Kidney (tissue), 13 donors: ENCODE measurements at regions not wholly inside any gene's neighbourhood (a gene's known extent, or its start where the extent isn't known, plus 50 kb on each side); places are given as distances from the start of the nearest gene placed in this dataset.

ENCODE experiments used
- DNase-seq, 5 donors: peaks; one replicate each; pipeline ENCODE4 v3.0.0-alpha.2; 2013 to 2020
- FAIRE-seq: peaks from 2 replicates; lab custom pipeline; 2012; peaks lifted over from hg19 to GRCh38; lab: Jason Lieb, UNC
- H3K27ac ChIP-seq, 2 donors: one replicate each; pipeline ENCODE4 v1.7.0; 2013; ENCODE audit warnings: low read depth in 2 of 2, low read length in 2 of 2, inconsistent platforms in 1 of 2
- H3K27me3 ChIP-seq: one replicate; pipeline ENCODE4 v1.7.1; 2013; ENCODE audit warnings: low read length, inconsistent platforms; ENCODE audit not compliant: control insufficient read depth, insufficient read depth
- H3K36me3 ChIP-seq, 3 donors: one replicate each; pipeline versions ENCODE4 v1.7.0 to v1.7.1; 2013; ENCODE audit warnings: low read length in 3 of 3, control low read depth in 1 of 3, inconsistent platforms in 1 of 3; ENCODE audit not compliant: insufficient read depth in 3 of 3, control insufficient read depth in 2 of 3
- H3K4me1 ChIP-seq, 3 donors: one replicate each; pipeline versions ENCODE4 v1.7.0 to v1.7.1; 2013; ENCODE audit warnings: low read length in 3 of 3, inconsistent platforms in 1 of 3, low read depth in 1 of 3; ENCODE audit not compliant: control insufficient read depth in 2 of 3, insufficient read depth in 2 of 3
- H3K4me3 ChIP-seq, 3 donors: one replicate each; pipeline versions ENCODE4 v1.7.0 to v1.8.1; 2013; ENCODE audit warnings: low read length in 3 of 3, control low read depth in 1 of 3, inconsistent platforms in 1 of 3
- H3K9ac ChIP-seq, 3 donors: one replicate each; pipeline versions ENCODE4 v1.7.0 to v1.7.1; 2013; ENCODE audit warnings: low read length in 3 of 3, control low read depth in 1 of 3, inconsistent platforms in 1 of 3
- H3K9me3 ChIP-seq, 3 donors: one replicate each; pipeline versions ENCODE4 v1.7.0 to v1.7.1; 2013; ENCODE audit warnings: low read length in 3 of 3, control low read depth in 1 of 3, inconsistent platforms in 1 of 3; ENCODE audit not compliant: control insufficient read depth in 2 of 3, insufficient read depth in 1 of 3
- CTCF ChIP-seq: IDR thresholded peaks from 3 replicates; pipeline ENCODE4 v1.5.1; 2012; ENCODE audit warnings: mild to moderate bottlenecking, moderate library complexity, borderline replicate concordance; ENCODE audit not compliant: insufficient read depth; ENCODE audit errors: extremely low read depth
- intact Hi-C: fragments of 100-400 bp; cut with DNase I; formaldehyde crosslinking; loops from one replicate; pipeline ENCODE4 v1.11.1; 2022
- donor health status: control.
- donor health status: control.
- donor health status: control.
- donor health status: control.
- donor health status: control.
- donor health status: DM: yes; HTN: yes; CAD: no.
- donor health status: Normal renal cell carcinoma (clear cell type).

DNA sequence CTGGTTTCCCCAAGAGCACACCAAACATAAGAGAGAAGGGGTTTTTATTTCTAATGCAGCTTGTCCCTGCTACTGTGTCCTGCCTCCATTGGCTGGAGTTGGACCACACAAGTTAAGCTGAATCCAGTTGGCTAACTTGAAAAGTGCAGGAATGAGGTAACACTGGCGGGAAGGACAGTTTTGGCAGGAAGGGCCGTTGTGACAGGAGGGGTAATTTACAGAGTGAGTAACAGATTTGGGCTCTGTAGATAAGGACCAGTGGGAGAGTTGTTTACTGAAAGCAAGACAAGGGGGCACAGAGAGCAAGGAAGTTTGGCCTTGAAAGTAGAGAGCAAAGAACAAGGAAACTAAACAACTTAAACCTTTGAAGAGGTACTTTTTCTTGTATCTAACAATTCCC lies 1623.3 kb upstream of the RAG2 start:
- no peak for DNase-seq
- H3K27ac ChIP-seq: no peak overlapping the region
- peaks cover 0 to 8% (median 0%) of the 10 kb centered on the region in 3 donors for H3K9me3 ChIP-seq
- intact Hi-C loops: no loop called here
- no peaks in the 10 kb centered on the region for H3K27me3 ChIP-seq
- no peak for TF ChIP-seq CTCF
- H3K36me3 ChIP-seq: no peaks in the 10 kb centered on the region
- no peak overlapping the region for H3K9ac ChIP-seq
- FAIRE-seq: no peak
- H3K4me1 ChIP-seq: no peaks in the 10 kb centered on the region
- H3K4me3 ChIP-seq: no peak overlapping the region

GRCh38 chr11:38219636-38220035 lies 1621.6 kb upstream of the RAG2 start:
- H3K9me3 ChIP-seq: peaks cover 0 to 3% (median 0%) of the 10 kb centered on the region in 3 donors
- no peak for DNase-seq
- H3K9ac ChIP-seq: no peak overlapping the region
- H3K4me3 ChIP-seq: no peak overlapping the region
- no peaks in the 10 kb centered on the region for H3K4me1 ChIP-seq
- TF ChIP-seq CTCF: no peak
- no peak for FAIRE-seq
- H3K27me3 ChIP-seq: no peaks in the 10 kb centered on the region
- intact Hi-C loops: no loop called here
- H3K36me3 ChIP-seq: no peaks in the 10 kb centered on the region
- no peak overlapping the region for H3K27ac ChIP-seq

DNA sequence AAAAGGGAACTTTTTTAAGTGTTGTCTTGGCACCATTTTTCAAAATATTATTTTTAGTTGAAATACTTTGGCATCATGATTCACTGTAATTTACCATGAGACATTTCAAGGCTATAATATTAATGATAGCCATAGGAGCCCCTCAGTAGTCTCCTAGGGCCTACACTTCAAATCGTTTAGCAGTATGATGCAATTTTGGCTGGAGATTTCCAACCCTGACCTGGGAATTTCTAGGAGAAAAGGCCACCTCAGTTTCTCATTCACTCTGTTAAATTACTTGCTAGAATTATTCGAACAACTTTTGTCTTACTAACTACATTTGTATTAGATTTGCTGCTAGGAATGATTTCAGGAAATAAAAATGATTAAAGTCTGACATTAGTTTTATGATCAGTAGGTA lies 1610.9 kb upstream of the RAG2 start:
- Histone ChIP-seq H3K36me3 (no peaks in the 10 kb centered on the region), H3K4me3 (no peak overlapping the region), H3K9me3 (no peaks in the 10 kb centered on the region), H3K27ac (no peak overlapping the region), H3K9ac (no peak overlapping the region), H3K27me3 (no peaks in the 10 kb centered on the region), H3K4me1 (no peaks in the 10 kb centered on the region)
- DNase-seq (no peak), FAIRE-seq (no peak)
- no peak for TF ChIP-seq CTCF
- intact Hi-C loops: no loop called here

- intact Hi-C loops: no loop called here
- no peaks in the 10 kb centered on the region for H3K4me1 ChIP-seq
- no peaks in the 10 kb centered on the region for H3K27me3 ChIP-seq
- H3K36me3 ChIP-seq: no peaks in the 10 kb centered on the region
- no peak overlapping the region for H3K9ac ChIP-seq
- no peak overlapping the region for H3K4me3 ChIP-seq
- no peak for TF ChIP-seq CTCF
- peak; percentile 19 for FAIRE-seq
- no peaks in the 10 kb centered on the region for H3K9me3 ChIP-seq
- no peak for DNase-seq
- no peak overlapping the region for H3K27ac ChIP-seq
Measured at GRCh38 chr11:38206663-38207062, 1608.6 kb upstream of the RAG2 start.
